GM20000 (cell line): ENCODE measurements at regions not wholly inside any gene's neighbourhood (a gene's known extent, or its start where the extent isn't known, plus 50 kb on each side); places are given as distances from the start of the nearest gene placed in this dataset.
"Not testable (repeated sequence)": the region's sequence is repeated elsewhere in the genome, so short reads cannot be mapped to it uniquely, and the experiment has no call there.

Experiments
- DNase-seq: peaks from one replicate; pipeline ENCODE4 v3.0.0; 2012; ENCODE audit warnings: low spot score
- CTCF ChIP-seq: IDR thresholded peaks from 2 replicates; pipeline ENCODE4 v1.5.1; 2012; ENCODE audit warnings: mild to moderate bottlenecking, control low read depth; ENCODE audit errors: extremely low read depth, missing control alignments

GRCh38 chr3:181510500-181510899, 201.2 kb upstream of the SOX2 start:
- TF ChIP-seq CTCF: no peak
- no peak for DNase-seq

GRCh38 chr3:181497358-181497757, 214.4 kb upstream of the SOX2 start:
- DNase-seq: no peak

GRCh38 chr3:181493423-181493822, 218.3 kb upstream of the SOX2 start:
- no peak for DNase-seq
- no peak for TF ChIP-seq CTCF

More at GRCh38 chr3:181497358-181497757, 214.4 kb upstream of the SOX2 start:
- no peak for TF ChIP-seq CTCF

GRCh38 chr3:181488536-181488935, 223.2 kb upstream of the SOX2 start:
- no peak for TF ChIP-seq CTCF
- no peak for DNase-seq

- DNase-seq: no peak
- no peak for TF ChIP-seq CTCF
These were observed 224.3 kb upstream of the SOX2 start for GRCh38 chr3:181487236-181487978.

GRCh38 chr3:181486141-181486885, 225.4 kb upstream of the SOX2 start:
- no peak for TF ChIP-seq CTCF

GRCh38 chr3:181484026-181484425, 227.7 kb upstream of the SOX2 start:
- TF ChIP-seq CTCF: no peak
- no peak for DNase-seq

More at GRCh38 chr3:181486141-181486885, 225.4 kb upstream of the SOX2 start:
- no peak for DNase-seq

- not testable (repeated sequence) for DNase-seq
These were observed 236.6 kb upstream of the SOX2 start for GRCh38 chr3:181475146-181475545.
